HAP-1 (cell line): ENCODE measurements at regions not wholly inside any gene's neighbourhood (a gene's known extent, or its start where the extent isn't known, plus 50 kb on each side); places are given as distances from the start of the nearest gene placed in this dataset.

ENCODE experiments used
- DNase-seq, 2 experiments: peaks; one replicate each; pipeline ENCODE4 v3.0.0-alpha.2; 2016 to 2020; ENCODE audit warnings: low spot score in 2 of 2
- H3K27me3 ChIP-seq: fragments of 250-450 bp; sonication (Bioruptor Pico); 2 replicates; pipeline ENCODE4 v1.5.1; 2020; ENCODE audit warnings: low read depth, mild to moderate bottlenecking, moderate library complexity
- H3K36me3 ChIP-seq: fragments of 250-450 bp; sonication (Bioruptor Pico); replicated peaks from 2 replicates; pipeline ENCODE4 v1.5.1; 2020; ENCODE audit warnings: mild to moderate bottlenecking
- H3K4me1 ChIP-seq: fragments of 250-450 bp; sonication (Bioruptor Pico); 2 replicates; pipeline ENCODE4 v1.5.1; 2020; ENCODE audit warnings: mild to moderate bottlenecking
- H3K4me3 ChIP-seq: fragments of 250-450 bp; sonication (Bioruptor Pico); 2 replicates; pipeline ENCODE4 v1.5.1; 2020; ENCODE audit warnings: mild to moderate bottlenecking, moderate library complexity
- H3K9me3 ChIP-seq: fragments of 250-450 bp; sonication (Bioruptor Pico); 2 replicates; pipeline ENCODE4 v1.5.1; 2020; ENCODE audit warnings: mild to moderate bottlenecking, moderate library complexity
- in situ Hi-C: fragments of 300-500 bp; cut with MboI; formaldehyde crosslinking; loops from 3 replicates; pipeline ENCODE4 v1.14.3; 2020; ENCODE audit warnings: low sequenced_read_pairs, inconsistent platforms, mixed read lengths

DNA sequence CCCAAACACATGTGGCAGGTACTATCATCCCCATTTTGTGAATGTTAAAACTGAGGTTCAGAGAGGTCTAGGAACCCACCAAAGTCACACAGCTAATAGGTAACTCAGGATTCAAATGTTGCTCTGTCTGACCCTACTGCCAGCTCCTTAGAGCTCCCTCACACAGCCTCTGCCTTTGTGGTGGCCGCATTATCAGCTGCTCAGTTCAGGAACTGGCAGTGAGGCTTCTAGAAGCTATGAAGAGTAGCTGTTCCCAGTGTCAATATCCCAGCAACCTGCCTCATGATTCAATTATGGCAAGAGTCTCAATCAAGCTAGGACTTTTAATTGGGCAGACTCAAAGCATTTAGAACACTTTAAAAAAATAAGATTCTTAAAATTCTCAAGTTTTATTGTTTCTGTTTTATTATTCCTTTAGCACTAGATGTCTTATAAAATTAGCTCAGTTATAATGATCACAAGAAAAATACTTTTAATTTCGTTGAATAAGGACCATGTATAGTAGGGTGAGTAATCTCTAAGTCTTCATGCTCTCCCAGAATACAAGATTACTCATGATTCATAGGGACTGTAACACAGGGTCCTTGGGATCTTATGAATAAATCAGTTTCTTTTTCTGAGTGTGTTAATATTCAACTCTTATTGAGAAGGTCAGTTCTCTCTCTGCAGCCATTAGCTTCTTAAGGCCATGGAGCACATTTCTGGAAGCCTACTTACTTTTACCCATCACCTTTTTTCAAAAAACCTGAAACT lies 342.7 kb downstream of the RND3 start:
- in situ Hi-C loops: no loop called here
- no peaks in the 10 kb centered on the region for H3K27me3 ChIP-seq
- no peaks in the 10 kb centered on the region; the same call in 1 of the 2 replicates for H3K9me3 ChIP-seq
- DNase-seq: no peak
- peaks cover 5% of the 10 kb centered on the region for H3K4me1 ChIP-seq
- H3K36me3 ChIP-seq: no peaks in the 10 kb centered on the region
- no peak overlapping the region for H3K4me3 ChIP-seq

DNA sequence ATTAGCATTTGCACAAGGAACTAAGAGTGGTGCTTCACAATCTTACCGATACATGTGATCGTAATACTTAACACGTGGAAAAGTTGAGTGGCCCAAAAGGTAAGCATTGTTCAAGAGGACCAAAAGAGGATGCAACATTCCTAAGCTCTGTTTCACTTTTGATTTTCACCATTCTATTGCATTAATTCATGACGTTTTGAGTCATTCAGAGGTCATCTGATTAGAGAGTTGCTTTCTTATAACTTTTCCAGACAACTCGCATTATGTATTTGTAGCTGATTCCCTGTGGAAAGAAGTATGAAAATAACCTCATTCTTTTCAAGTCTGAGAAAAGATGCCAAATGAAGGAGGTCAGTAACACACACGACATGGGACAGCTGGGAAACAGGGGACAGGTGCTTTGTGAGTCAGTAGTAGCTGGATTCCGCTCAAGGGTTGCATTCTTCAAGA lies 344.4 kb downstream of the RND3 start:
- no peak for DNase-seq
- no peaks in the 10 kb centered on the region for H3K27me3 ChIP-seq
- no peak overlapping the region for H3K4me3 ChIP-seq
- H3K9me3 ChIP-seq: no peaks in the 10 kb centered on the region
- in situ Hi-C loops: no loop called here
- H3K4me1 ChIP-seq: peaks cover 7% of the 10 kb centered on the region
- no peaks in the 10 kb centered on the region for H3K36me3 ChIP-seq

DNA sequence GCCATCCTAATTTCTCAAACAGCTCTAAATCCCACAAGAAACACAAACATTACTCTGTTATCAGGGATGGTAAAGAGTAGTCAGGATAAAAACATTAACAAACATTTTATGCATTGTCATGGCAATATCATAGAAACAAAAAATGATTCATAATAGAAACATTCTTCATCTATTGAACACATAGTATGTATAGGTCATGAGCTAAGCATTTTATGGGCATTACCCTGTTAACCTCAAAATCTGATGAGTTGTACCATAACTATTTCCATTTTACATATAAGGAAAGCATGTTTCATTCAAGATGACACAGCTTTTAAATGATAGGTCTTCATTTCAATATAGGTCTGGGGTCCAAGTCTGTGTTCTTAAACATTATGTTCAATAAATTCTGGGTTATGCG lies 344.9 kb downstream of the RND3 start:
- H3K36me3 ChIP-seq: no peaks in the 10 kb centered on the region
- no peak overlapping the region for H3K4me3 ChIP-seq
- H3K4me1 ChIP-seq: peaks cover 7% of the 10 kb centered on the region
- no peaks in the 10 kb centered on the region for H3K9me3 ChIP-seq
- no peak for DNase-seq
- no peaks in the 10 kb centered on the region for H3K27me3 ChIP-seq
- in situ Hi-C loops: no loop called here

DNA sequence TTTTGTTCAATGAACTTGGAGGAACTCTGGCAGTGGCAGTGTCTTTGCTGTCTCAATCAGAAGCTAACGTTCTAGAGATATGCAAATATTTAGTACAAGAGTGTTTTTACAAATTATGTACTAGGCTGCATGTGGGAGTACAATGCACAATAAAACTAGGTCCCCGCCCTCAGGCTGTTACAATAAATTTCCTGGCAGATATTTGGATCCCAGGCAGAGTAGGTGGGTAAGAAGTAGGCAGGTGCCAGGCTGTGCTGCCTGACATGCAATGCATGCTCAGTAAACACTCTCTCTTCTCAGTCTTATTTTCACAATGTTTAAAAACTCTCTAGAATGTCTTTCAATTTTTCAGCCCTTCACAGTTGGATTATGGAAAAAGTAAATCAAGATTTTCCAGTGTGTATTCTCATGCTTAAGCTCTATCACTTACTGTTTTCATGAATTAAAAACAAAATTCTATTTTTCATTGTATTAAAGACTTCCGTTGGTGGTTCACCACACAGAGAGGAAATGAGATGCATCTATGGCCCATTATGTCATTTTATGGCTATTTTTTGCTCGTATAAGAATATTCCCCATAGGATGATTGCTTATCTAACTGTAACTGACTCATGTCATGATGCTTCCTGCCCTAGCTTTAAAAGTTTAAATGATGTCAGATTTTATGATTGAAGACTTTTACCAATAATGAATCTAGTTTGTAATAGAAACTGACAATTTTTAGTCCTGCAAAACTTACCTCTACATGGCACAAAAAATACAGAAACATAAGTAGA lies 346.1 kb downstream of the RND3 start:
- no peak for DNase-seq
- in situ Hi-C loops: no loop called here
- no peak overlapping the region for H3K4me3 ChIP-seq
- H3K36me3 ChIP-seq: no peaks in the 10 kb centered on the region
- peaks cover 7% of the 10 kb centered on the region for H3K4me1 ChIP-seq
- no peaks in the 10 kb centered on the region for H3K27me3 ChIP-seq
- no peaks in the 10 kb centered on the region for H3K9me3 ChIP-seq

DNA sequence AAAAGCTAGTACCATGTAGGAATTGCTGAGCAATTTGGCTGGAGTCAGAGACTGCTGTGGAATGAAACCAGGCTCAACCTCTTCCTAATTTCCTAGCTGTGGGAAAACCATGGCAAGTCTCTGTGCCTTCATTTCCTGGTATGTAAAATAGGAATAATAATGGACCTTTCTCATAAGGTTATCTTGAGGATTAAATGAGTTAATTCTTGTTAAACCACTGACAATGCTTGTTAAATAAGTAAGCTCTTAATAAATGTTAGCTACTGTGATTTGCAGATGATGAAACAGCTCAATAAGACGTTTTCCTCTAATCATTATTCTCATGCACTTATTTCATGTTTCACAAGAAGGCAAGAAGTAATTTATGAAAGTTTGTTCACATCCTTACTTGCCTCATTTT lies 346.7 kb downstream of the RND3 start:
- Histone ChIP-seq H3K4me3 (no peak overlapping the region), H3K4me1 (peaks cover 7% of the 10 kb centered on the region), H3K36me3 (no peaks in the 10 kb centered on the region), H3K27me3 (no peaks in the 10 kb centered on the region), H3K9me3 (no peaks in the 10 kb centered on the region)
- DNase-seq: no peak
- in situ Hi-C loops: no loop called here

DNA sequence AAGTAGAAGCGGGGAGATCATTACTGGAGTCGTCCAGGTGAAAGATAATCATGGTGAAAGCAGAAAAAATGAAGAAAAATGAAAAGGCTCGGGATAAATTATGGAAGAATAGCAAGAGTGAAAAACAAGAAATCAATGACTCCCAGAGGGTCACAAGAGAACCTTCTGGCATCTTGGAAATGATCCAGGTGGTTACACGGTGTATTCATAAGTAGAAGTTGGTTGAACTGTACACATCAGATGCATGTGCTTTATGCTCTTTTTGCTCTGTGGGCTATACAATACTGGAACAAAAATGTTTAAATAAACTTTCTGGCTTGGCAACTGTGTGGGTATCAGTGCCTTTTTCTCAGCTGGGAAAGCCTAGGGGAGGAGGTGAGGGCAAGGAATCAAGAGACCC lies 348.9 kb downstream of the RND3 start:
- no peaks in the 10 kb centered on the region for H3K27me3 ChIP-seq
- in situ Hi-C loops: no loop called here
- H3K36me3 ChIP-seq: no peaks in the 10 kb centered on the region
- no peak overlapping the region for H3K4me3 ChIP-seq
- peaks cover 7% of the 10 kb centered on the region for H3K4me1 ChIP-seq
- no peak for DNase-seq
- no peaks in the 10 kb centered on the region for H3K9me3 ChIP-seq

DNA sequence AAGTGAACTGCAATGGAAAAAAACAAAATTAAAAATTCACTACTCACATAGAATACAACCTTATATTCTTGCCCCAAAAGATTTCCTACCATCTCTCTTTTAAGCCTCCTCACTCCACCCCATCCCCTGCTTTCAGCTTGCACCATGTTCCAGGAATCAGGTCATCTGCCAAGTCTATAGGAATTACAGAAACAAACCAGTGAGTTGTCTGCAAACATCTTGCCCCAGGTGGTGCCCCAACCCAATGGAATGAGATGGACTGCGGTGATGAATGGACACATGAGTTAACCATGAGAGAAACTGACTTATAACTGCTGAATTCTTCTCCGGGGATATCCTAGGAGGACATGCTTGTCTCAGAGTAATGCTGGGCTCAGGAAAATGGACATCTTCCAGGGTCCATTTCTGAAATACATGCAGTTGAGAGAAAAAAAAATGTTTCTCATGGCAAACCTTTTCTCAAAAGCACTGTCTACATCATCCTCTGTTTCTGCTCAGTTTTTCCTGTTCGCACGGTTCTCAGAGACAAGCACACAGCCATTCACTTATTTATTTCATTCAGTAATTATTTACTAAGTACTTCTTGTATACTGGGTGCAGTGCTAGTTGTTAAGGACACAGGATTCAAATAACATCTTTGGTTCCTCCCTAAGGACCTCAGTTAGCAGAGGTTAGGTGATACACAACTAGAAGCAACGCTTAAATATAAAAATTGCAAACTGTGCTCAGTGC lies 350.0 kb downstream of the RND3 start:
- no peak for DNase-seq
- Histone ChIP-seq H3K36me3 (no peaks in the 10 kb centered on the region), H3K27me3 (no peaks in the 10 kb centered on the region), H3K4me1 (peaks cover 9% of the 10 kb centered on the region), H3K9me3 (no peaks in the 10 kb centered on the region), H3K4me3 (no peak overlapping the region)
- in situ Hi-C loops: no loop called here

DNA sequence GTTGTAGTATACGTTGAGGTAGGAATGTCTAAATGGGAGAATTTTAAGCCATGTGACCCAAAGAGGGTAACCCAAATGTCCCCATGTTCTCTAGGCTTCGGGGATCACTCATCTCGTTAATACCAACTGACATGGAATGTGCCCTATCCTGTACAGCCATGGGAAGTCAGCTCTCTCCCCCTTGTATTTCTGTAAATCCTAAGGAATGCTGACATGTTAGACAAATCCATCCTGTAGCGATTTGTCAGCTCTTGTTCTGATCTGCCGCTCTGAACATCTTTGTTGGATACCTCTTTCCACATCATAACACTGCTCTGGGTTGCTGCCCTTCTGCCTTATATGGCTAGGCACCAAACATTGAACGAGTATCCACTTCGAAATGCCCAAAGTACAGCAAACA lies 350.6 kb downstream of the RND3 start:
- H3K27me3 ChIP-seq: no peaks in the 10 kb centered on the region
- H3K4me3 ChIP-seq: no peak overlapping the region
- H3K4me1 ChIP-seq: peaks cover 9% of the 10 kb centered on the region
- no peaks in the 10 kb centered on the region for H3K36me3 ChIP-seq
- DNase-seq: no peak
- in situ Hi-C loops: no loop called here
- H3K9me3 ChIP-seq: no peaks in the 10 kb centered on the region

DNA sequence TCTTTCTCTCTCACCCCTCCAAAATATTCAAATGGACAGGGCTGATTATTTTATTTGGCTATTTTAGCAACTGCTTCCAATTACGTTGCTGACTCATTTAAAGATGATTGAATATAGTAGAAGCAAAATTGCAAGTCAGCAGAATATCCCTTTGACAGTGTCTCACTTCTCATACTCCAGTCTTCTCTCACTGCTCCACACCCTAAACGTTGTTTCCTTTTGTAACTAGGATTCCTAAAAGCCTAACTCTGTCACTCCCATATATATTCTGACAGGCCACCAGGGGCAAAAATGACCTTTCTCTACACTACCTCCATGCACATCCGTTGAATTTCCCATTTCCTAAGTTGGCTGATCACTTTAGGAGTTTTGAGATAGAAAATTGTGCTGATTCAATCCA lies 351.1 kb downstream of the RND3 start:
- Histone ChIP-seq H3K9me3 (no peaks in the 10 kb centered on the region), H3K4me1 (peaks cover 9% of the 10 kb centered on the region)
- in situ Hi-C loops: no loop called here

DNA sequence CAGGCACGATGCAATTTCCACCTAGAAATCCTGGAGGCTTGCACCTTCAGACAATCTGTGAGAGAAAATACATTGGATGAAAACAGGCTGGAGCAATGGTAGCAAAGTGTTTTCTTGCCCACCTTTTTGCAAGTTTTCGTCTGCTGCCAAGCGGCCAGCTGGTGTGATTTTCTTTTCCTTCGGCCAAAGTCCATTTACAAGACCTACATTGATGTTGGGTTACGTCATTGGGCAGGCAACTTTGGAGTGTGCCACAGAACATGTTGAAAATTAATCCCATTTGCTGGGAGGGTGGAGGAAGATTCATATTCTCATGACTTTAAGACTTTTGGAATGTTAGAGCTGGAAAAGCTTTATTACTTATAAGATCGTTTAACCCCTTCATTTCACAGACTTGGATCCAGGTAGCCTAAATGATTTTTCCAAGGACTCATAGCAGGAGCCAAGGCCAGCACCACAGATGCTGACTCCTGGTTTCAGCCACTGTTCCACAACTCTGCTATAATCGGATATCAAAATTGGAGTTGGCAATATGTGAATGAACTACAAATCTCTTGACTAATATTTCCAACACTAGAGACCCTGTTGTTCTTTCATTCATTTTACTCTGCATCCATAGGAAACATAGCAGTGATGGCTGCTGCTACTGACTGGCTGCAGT lies 352.1 kb downstream of the RND3 start:
- in situ Hi-C loops: no loop called here
- Histone ChIP-seq H3K27me3 (no peaks in the 10 kb centered on the region), H3K4me3 (no peak overlapping the region), H3K9me3 (no peaks in the 10 kb centered on the region), H3K36me3 (no peaks in the 10 kb centered on the region), H3K4me1 (peaks cover 6% of the 10 kb centered on the region; the same call in 1 of the 2 replicates)
- no peak for DNase-seq

More for the DNA sequence above, 351.1 kb downstream of the RND3 start:
- no peak overlapping the region for H3K4me3 ChIP-seq
- no peak for DNase-seq
- no peaks in the 10 kb centered on the region for H3K27me3 ChIP-seq
- no peaks in the 10 kb centered on the region for H3K36me3 ChIP-seq

DNA sequence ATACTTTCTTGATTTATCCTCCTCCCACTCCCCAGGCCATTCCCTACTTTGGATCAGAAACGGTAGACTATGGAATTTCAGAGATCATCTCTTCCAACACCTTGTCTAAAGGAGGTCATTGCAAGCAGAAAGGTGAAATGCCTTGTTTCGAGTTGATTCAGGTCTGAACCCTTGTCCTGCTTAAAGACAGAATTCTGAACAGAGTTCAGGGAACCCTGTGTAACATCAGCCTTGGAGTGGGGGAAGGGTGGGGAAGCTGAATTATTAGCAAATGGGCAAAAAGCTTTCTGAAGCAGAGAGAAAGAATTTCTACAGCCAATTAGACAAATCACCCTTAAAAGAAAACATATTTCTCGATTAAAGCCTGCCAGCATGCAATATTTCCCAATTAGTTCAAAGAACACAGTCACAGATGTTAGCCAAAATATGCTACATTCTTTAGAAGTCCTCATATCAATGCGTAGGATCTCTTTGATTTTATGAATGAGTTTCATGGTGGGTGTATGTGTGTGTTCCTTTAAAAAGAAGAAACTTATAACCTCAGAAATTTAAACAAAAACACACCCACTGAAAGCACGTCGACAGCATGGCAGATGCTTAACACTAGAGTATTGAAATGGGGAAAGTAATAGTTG lies 353.1 kb downstream of the RND3 start:
- Histone ChIP-seq H3K4me3 (no peak overlapping the region), H3K9me3 (no peaks in the 10 kb centered on the region), H3K27me3 (no peaks in the 10 kb centered on the region), H3K4me1 (0 out of 2 replicates have a peak, but pooled peaks cover 3% of the 10 kb centered on the region), H3K36me3 (no peaks in the 10 kb centered on the region)
- no peak for DNase-seq
- in situ Hi-C loops: no loop called here

DNA sequence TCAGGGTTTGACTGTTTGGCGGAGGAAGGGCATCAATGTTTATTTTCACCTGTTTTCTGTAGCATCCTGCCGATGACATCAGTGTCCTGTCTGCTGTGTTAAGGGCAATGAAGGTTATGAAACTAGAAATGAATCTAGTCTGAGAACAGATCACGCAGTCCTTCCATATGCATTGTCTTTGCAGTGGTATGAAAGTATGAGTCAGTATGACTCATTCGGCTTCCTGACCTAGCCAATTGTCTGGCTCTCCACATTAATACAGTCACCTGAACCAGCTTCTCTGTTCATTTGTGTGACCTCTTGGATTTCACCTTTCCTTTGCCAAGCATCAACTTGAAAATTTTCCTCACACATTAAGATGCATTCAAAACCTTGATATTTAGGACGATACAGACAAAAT lies 353.8 kb downstream of the RND3 start:
- H3K27me3 ChIP-seq: no peaks in the 10 kb centered on the region
- peak in 1 of 2 experiments; percentile 23 for DNase-seq
- H3K9me3 ChIP-seq: no peaks in the 10 kb centered on the region
- H3K4me3 ChIP-seq: no peak overlapping the region
- 0 out of 2 replicates have a peak, but pooled peaks cover 3% of the 10 kb centered on the region for H3K4me1 ChIP-seq
- H3K36me3 ChIP-seq: no peaks in the 10 kb centered on the region
- in situ Hi-C loops: no loop called here

DNA sequence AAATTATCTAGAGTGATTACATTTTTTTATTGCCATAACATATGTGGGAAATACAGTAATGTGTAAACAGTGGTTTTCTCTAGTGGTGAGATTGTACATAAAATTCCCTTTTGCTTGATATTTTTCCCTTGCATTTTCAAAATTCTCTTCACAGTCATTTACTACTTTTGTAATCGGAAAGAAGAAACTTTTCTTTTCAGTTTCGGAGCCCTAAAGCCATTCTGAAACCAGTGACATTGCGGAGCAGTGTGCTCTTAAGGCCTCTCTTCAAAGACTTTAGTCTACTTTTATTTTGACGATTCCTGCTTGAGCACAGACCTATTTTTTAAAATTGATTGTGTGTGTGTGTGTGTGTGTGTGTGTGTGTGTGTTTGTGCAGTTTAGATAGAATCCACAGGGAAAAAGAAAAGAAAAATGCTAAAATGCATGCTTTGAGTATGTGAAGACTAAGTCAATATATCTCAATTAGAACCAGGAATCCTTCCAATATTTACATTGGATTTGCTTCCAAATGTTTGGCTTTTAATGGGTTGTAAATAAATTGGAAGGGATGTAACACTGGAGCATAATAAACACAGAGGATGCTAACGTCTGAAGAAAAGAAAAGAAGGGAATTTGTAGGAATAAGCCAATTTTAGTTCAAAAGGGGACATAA lies 357.4 kb downstream of the RND3 start:
- Histone ChIP-seq H3K9me3 (no peaks in the 10 kb centered on the region), H3K27me3 (no peaks in the 10 kb centered on the region), H3K36me3 (no peaks in the 10 kb centered on the region), H3K4me3 (no peak overlapping the region), H3K4me1 (0 out of 2 replicates have a peak, but pooled peaks cover 3% of the 10 kb centered on the region)
- no peak for DNase-seq
- in situ Hi-C loops: no loop called here
